Liver (tissue), 8 donors: ENCODE measurements at regions not wholly inside any gene's neighbourhood (a gene's known extent, or its start where the extent isn't known, plus 50 kb on each side); places are given as distances from the start of the nearest gene placed in this dataset.

Source experiments
- DNase-seq: peaks from one replicate; pipeline ENCODE4 v3.0.0-alpha.2; 2017; ENCODE audit warnings: low spot score
- H3K27ac ChIP-seq, 2 donors: one replicate each; pipeline ENCODE4 v1.7.0; 2013; ENCODE audit warnings: inconsistent platforms in 2 of 2, low read length in 2 of 2, control low read depth in 1 of 2, low read depth in 1 of 2, mild to moderate bottlenecking in 1 of 2
- H3K27me3 ChIP-seq, 4 donors: one replicate each; pipeline versions ENCODE4 v1.6.1 to v1.7.0; 2013; ENCODE audit warnings: low read length in 3 of 4, inconsistent platforms in 1 of 4, mild to moderate bottlenecking in 1 of 4, moderate library complexity in 1 of 4; ENCODE audit not compliant: control insufficient read depth in 4 of 4, insufficient read depth in 4 of 4
- H3K36me3 ChIP-seq, 4 donors: one replicate each; pipeline versions ENCODE4 v1.6.1 to v1.7.0; 2013; ENCODE audit warnings: low read length in 3 of 4, mild to moderate bottlenecking in 3 of 4, low read depth in 1 of 4, moderate library complexity in 1 of 4; ENCODE audit not compliant: control insufficient read depth in 4 of 4, insufficient read depth in 3 of 4
- H3K4me1 ChIP-seq, 4 donors: one replicate each; pipeline versions ENCODE4 v1.6.1 to v1.7.0; 2013; ENCODE audit warnings: low read length in 3 of 4, mild to moderate bottlenecking in 3 of 4, moderate library complexity in 1 of 4; ENCODE audit not compliant: control insufficient read depth in 4 of 4, insufficient read depth in 4 of 4
- H3K4me3 ChIP-seq, 3 donors: one replicate each; pipeline versions ENCODE4 v1.6.1 to v1.7.0; 2013; ENCODE audit warnings: low read length in 3 of 3, control low read depth in 1 of 3, low read depth in 1 of 3, mild to moderate bottlenecking in 1 of 3
- H3K9ac ChIP-seq, 2 donors: one replicate each; pipeline ENCODE4 v1.7.0; 2013; ENCODE audit warnings: low read length in 2 of 2, mild to moderate bottlenecking in 2 of 2, moderate library complexity in 2 of 2, control low read depth in 1 of 2, low read depth in 1 of 2
- H3K9me3 ChIP-seq, 4 donors: one replicate each; pipeline versions ENCODE4 v1.6.1 to v1.7.0; 2013; ENCODE audit warnings: low read length in 3 of 4; ENCODE audit not compliant: control insufficient read depth in 4 of 4
- ATF3 ChIP-seq: IDR thresholded peaks from 2 replicates; pipeline ENCODE4 v1.6.1; 2016; ENCODE audit warnings: antibody characterized with exemption
- CTCF ChIP-seq: fragments of 150-350 bp; IDR thresholded peaks from 2 replicates; pipeline ENCODE4 v1.5.1; 2017; ENCODE audit warnings: improper control_type of control experiment, low read depth, low read length; ENCODE audit not compliant: missing input control
- EGR1 ChIP-seq, 2 donors: IDR thresholded peaks; 2 replicates each; pipeline ENCODE4 v1.6.1; 2016 to 2018; ENCODE audit warnings: antibody characterized with exemption in 2 of 2, low read depth in 2 of 2
- FOXA1 ChIP-seq: IDR thresholded peaks from 2 replicates; pipeline ENCODE4 v1.6.1; 2016; ENCODE audit warnings: antibody characterized with exemption
- GABPA ChIP-seq, 2 donors: IDR thresholded peaks in 1 of 2; conservative IDR thresholded peaks in 1 of 2; 2 replicates each; pipeline ENCODE4 v1.6.1; 2016; ENCODE audit warnings: antibody characterized with exemption in 2 of 2, mild to moderate bottlenecking in 1 of 2, moderate library complexity in 1 of 2
- HNF4A ChIP-seq, 2 donors: conservative IDR thresholded peaks; 2 replicates each; pipeline ENCODE4 v1.6.1; 2016; ENCODE audit warnings: antibody characterized with exemption in 2 of 2, mild to moderate bottlenecking in 2 of 2
- HNF4G ChIP-seq: IDR thresholded peaks from 2 replicates; pipeline ENCODE4 v1.6.1; 2016; ENCODE audit warnings: antibody characterized with exemption
- JUND ChIP-seq, 2 donors: IDR thresholded peaks; 2 replicates each; pipeline ENCODE4 v1.6.1; 2016; ENCODE audit warnings: antibody characterized with exemption in 2 of 2
- MAX ChIP-seq: IDR thresholded peaks from 2 replicates; pipeline ENCODE4 v1.6.1; 2016; ENCODE audit warnings: antibody characterized with exemption
- NR2F2 ChIP-seq: IDR thresholded peaks from 2 replicates; pipeline ENCODE4 v1.6.1; 2016; ENCODE audit warnings: antibody characterized with exemption
- RAD21 ChIP-seq, 2 donors: IDR thresholded peaks; 2 replicates each; pipeline ENCODE4 v1.6.1; 2016; ENCODE audit warnings: antibody characterized with exemption in 2 of 2, mild to moderate bottlenecking in 2 of 2
- REST ChIP-seq: IDR thresholded peaks from 2 replicates; pipeline ENCODE4 v1.6.1; 2016; ENCODE audit warnings: antibody characterized with exemption, mild to moderate bottlenecking
- RXRA ChIP-seq, 2 donors: IDR thresholded peaks; 2 replicates each; pipeline ENCODE4 v1.6.1; 2017 to 2018; ENCODE audit warnings: antibody characterized with exemption in 2 of 2, mild to moderate bottlenecking in 1 of 2
- SP1 ChIP-seq: IDR thresholded peaks from 2 replicates; pipeline ENCODE4 v1.6.1; 2018; ENCODE audit warnings: antibody characterized with exemption, mild to moderate bottlenecking
- TAF1 ChIP-seq: conservative IDR thresholded peaks from 2 replicates; pipeline ENCODE4 v1.6.1; 2016; ENCODE audit warnings: antibody characterized with exemption, mild to moderate bottlenecking
- YY1 ChIP-seq: IDR thresholded peaks from 2 replicates; pipeline ENCODE4 v1.6.1; 2016; ENCODE audit warnings: antibody characterized with exemption, mild to moderate bottlenecking
- ZBTB33 ChIP-seq: IDR thresholded peaks from 2 replicates; pipeline ENCODE4 v1.6.1; 2016; ENCODE audit warnings: antibody characterized with exemption
- WGBS: extraction: QIAGEN DNeasy Blood & Tissue Kit; methylation state at CpG from one replicate; pipeline ENCODE4 v1.1.7; 2013; 5-methylcytosine and 5-hydroxymethylcytosine counted together
- donor health status: healthy.
- donor health status: healthy.
- donor health status: healthy.
- donor health status: healthy.
- donor health status: healthy.

- no peak for TF ChIP-seq REST
- TF ChIP-seq TAF1, result no peak
Measured at GRCh38 chr6:67212584-67212983, 1422.5 kb upstream of the ADGRB3 start (continued).

- H3K9ac ChIP-seq, result no peak overlapping the region
- H3K4me3 ChIP-seq, result no peak overlapping the region
- H3K4me1 ChIP-seq, result no peaks in the 10 kb centered on the region
- H3K27ac ChIP-seq, result no peak overlapping the region
- DNase-seq, result no peak
- TF ChIP-seq SP1 (no peak), RXRA (IDR thresholded peaks at IDR 0.05) (no peak), JUND (IDR thresholded peaks at IDR 0.05) (no peak), MAX (no peak), FOXA1 (no peak), ATF3 (no peak), RAD21 (IDR thresholded peaks at IDR 0.05) (no peak), TAF1 (no peak), GABPA (IDR thresholded peaks at IDR 0.05 in 1 of 2, conservative IDR thresholded peaks at IDR 0.05 in 1 of 2) (no peak), HNF4G (no peak), REST (no peak), ZBTB33 (no peak), HNF4A (conservative IDR thresholded peaks at IDR 0.05) (no peak), NR2F2 (no peak), CTCF (no peak), EGR1 (IDR thresholded peaks at IDR 0.05; ENCODE audit: low read depth in 2 of 2) (no peak), YY1 (no peak)
- no peaks in the 10 kb centered on the region for H3K27me3 ChIP-seq
- H3K36me3 ChIP-seq, result no peaks in the 10 kb centered on the region
- WGBS, result 60% methylated on average over 1 of the region's 1 CpG
- H3K9me3 ChIP-seq, result no peaks in the 10 kb centered on the region
Measured at GRCh38 chr6:67210450-67210849, 1424.6 kb upstream of the ADGRB3 start.
